ENCODE measurements at regions not wholly inside any gene's neighbourhood (a gene's known extent, or its start where the extent isn't known, plus 50 kb on each side); places are given as distances from the start of the nearest gene placed in this dataset.

DNA sequence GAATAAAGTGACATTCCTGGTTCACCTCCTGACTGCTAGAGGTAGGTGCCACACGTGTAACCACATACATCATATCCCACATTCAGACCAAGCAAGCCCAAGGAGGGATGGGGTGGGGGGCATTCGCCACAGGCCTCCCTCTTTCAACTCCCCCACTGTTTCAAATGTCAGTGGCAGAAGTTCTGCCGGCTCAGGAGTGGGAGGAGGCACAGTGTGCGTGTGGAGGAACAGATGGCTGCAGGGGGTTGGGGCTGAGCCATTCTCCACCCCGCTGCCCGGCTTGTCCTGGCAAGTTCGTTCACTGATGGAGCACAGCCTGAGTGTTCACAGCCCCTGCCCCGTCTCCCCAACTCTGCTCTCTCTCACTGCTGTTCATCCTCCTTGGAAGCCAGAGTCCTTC is 75.4 kb upstream of the TANC1 start:
- Histone ChIP-seq H2AFZ (ENCODE audit: low read length) (peak overlapping the region; percentile 54; the same call in 1 of the 2 replicates), H3K4me1 (replicated peaks in 1 of 4; ENCODE audit: control insufficient read depth in 3 of 4, insufficient read depth in 4 of 4, low read length in 3 of 4) (no peaks in the 10 kb centered on the region), H3K9ac (replicated peaks in 1 of 4; ENCODE audit: extremely low read depth in 1 of 4, low read depth in 3 of 4, low read length in 3 of 4) (no peak overlapping the region), H2BK12ac (ENCODE audit: low read depth, low read length) (no peak overlapping the region), H4K20me1 (replicated peaks in 1 of 2; ENCODE audit: control insufficient read depth in 1 of 2, insufficient read depth in 2 of 2, low read length in 2 of 2) (no peaks in the 10 kb centered on the region), H3K79me1 (ENCODE audit: low read depth, low read length) (no peaks in the 10 kb centered on the region), H3K4me2 (ENCODE audit: insufficient read depth in 1 of 2, low read depth in 2 of 2, low read length in 2 of 2) (no peak overlapping the region), H3K9me3 (ENCODE audit: insufficient read depth in 2 of 2, low read depth in 1 of 2, low read length in 1 of 2) (no peaks in the 10 kb centered on the region), H4K91ac (replicated peaks; ENCODE audit: insufficient read length, low read length) (no peak overlapping the region), H2AK5ac (ENCODE audit: low read depth, low read length) (no peak overlapping the region), H3K23me2 (ENCODE audit: low read depth, low read length) (no peaks in the 10 kb centered on the region), H2BK20ac (ENCODE audit: low read length) (no peak overlapping the region), H2BK120ac (replicated peaks; ENCODE audit: low read depth, low read length) (no peak overlapping the region), H3K56ac (replicated peaks; ENCODE audit: insufficient read length, low read depth, low read length) (no peak overlapping the region), H4K5ac (ENCODE audit: insufficient read length, low read depth, low read length) (no peak overlapping the region), H3K27me3 (replicated peaks in 1 of 4; ENCODE audit: control insufficient read depth in 3 of 4, extremely low read depth in 1 of 4, insufficient read depth in 3 of 4, low read length in 3 of 4) (no peaks in the 10 kb centered on the region), H3K23ac (ENCODE audit: insufficient read length) (no peak overlapping the region), H2BK15ac (ENCODE audit: low read length) (no peak overlapping the region), H3K27ac (ENCODE audit: low read depth, low read length) (no peak overlapping the region), H2BK5ac (ENCODE audit: low read depth, low read length) (no peak overlapping the region), H3K4ac (replicated peaks; ENCODE audit: insufficient read length, low read depth, low read length) (no peak overlapping the region), H3K4me3 (ENCODE audit: extremely low read depth in 1 of 4, insufficient read depth in 2 of 4, low read depth in 3 of 4, low read length in 4 of 4) (no peak overlapping the region), H3K79me2 (ENCODE audit: control insufficient read depth in 1 of 2, insufficient read depth in 2 of 2, low read length in 2 of 2) (no peaks in the 10 kb centered on the region), H3K36me3 (ENCODE audit: control insufficient read depth in 2 of 4, insufficient read depth in 4 of 4, low read length in 3 of 4) (no peaks in the 10 kb centered on the region), H3K18ac (ENCODE audit: extremely low read depth, low read length) (peak overlapping the region; percentile 24; the same call in 1 of the 2 replicates), H3K14ac (ENCODE audit: insufficient read length) (no peak overlapping the region), H4K8ac (ENCODE audit: extremely low read depth, insufficient read depth, low read length) (no peak overlapping the region)
- DNase-seq (ENCODE audit: low read depth in 1 of 2, low spot score in 2 of 2): no peak
- TF ChIP-seq GTF2F1 (IDR thresholded peaks at IDR 0.05; ENCODE audit: borderline replicate concordance, low read depth, low read length) (no peak), EZH2 (IDR thresholded peaks at IDR 0.05; ENCODE audit: low read depth, low read length, severe bottlenecking) (no peak), RBBP5 (IDR thresholded peaks at IDR 0.05; ENCODE audit: borderline replicate concordance, low read depth, low read length) (no peak), YY1 (IDR thresholded peaks at IDR 0.05; ENCODE audit: low read depth, low read length) (no peak), NRF1 (IDR thresholded peaks at IDR 0.05; ENCODE audit: low read depth, low read length) (no peak), CHD1 (IDR thresholded peaks at IDR 0.05; ENCODE audit: low read depth, low read length) (no peak), HDAC2 (IDR thresholded peaks at IDR 0.05; ENCODE audit: borderline replicate concordance in 1 of 2, low read depth in 2 of 2, low read length in 2 of 2) (no peak), ZNF274 (IDR thresholded peaks at IDR 0.05; ENCODE audit: borderline replicate concordance, extremely low read depth, low read length) (no peak), ASH2L (IDR thresholded peaks at IDR 0.05; ENCODE audit: low read length) (no peak), BACH1 (IDR thresholded peaks at IDR 0.05; ENCODE audit: low read length) (no peak), HDAC6 (IDR thresholded peaks at IDR 0.05; ENCODE audit: low read depth, low read length) (no peak), EGR1 (IDR thresholded peaks at IDR 0.05; ENCODE audit: borderline replicate concordance, low read depth, low read length) (no peak), POLR2A (IDR thresholded peaks at IDR 0.05; ENCODE audit: control extremely low read depth in 1 of 2, low read depth in 2 of 2, low read length in 2 of 2) (no peak), CBX8 (IDR thresholded peaks at IDR 0.05; ENCODE audit: borderline replicate concordance, low read depth, low read length) (no peak), KDM1A (IDR thresholded peaks at IDR 0.05; ENCODE audit: borderline replicate concordance, low read length) (no peak), BRCA1 (IDR thresholded peaks at IDR 0.05; ENCODE audit: low read depth, low read length) (no peak), CHD2 (IDR thresholded peaks at IDR 0.05; ENCODE audit: low read length) (no peak)
- no peak for FAIRE-seq
- POLR2A ChIA-PET (ENCODE audit: partially characterized antibody): no interaction called here
- CTCF ChIA-PET (ENCODE audit: partially characterized antibody): interaction anchor here (0.6 to 1.2 kb wide), 2 partner anchors 10 to 266 kb away, joined by 3 to 4 read pairs; no protein-coding TSS in a partner anchor
- WGBS, 2 experiments (ENCODE audit: extremely low coverage in 1 of 2, insufficient coverage in 1 of 2, insufficient read length in 1 of 2, insufficient replicate concordance in 2 of 2, low coverage in 1 of 2, low lambda C conversion rate in 2 of 2, missing lambda C conversion rate in 1 of 2): 90% methylated on average over 8 of the region's 8 CpGs; no CpG with 5 or more reads in 1 of the 2 experiments
